Smooth muscle cell (in vitro differentiated cells): ENCODE measurements at regions not wholly inside any gene's neighbourhood (a gene's known extent, or its start where the extent isn't known, plus 50 kb on each side); places are given as distances from the start of the nearest gene placed in this dataset.

Experiments
- DNase-seq: peaks from one replicate; lab custom pipeline; 2025; ENCODE audit not compliant: unreplicated experiment; lab: John Stamatoyannopoulos, UW
- H2AFZ ChIP-seq: fragments of 200-600 bp; sonication (generic); 2 replicates; pipeline ENCODE4 v1.6.0; 2016; ENCODE audit warnings: antibody characterized with exemption, low read depth, mild to moderate bottlenecking
- H3F3A ChIP-seq: fragments of 200-600 bp; sonication (generic); 2 replicates; pipeline ENCODE4 v1.6.0; 2017; ENCODE audit warnings: antibody characterized with exemption, low read depth
- H3K27ac ChIP-seq: fragments of 200-600 bp; sonication (generic); 2 replicates; pipeline ENCODE4 v1.5.1; 2016; ENCODE audit warnings: low read depth, mild to moderate bottlenecking
- H3K27me3 ChIP-seq: fragments of 200-600 bp; sonication (generic); 2 replicates; pipeline ENCODE4 v1.6.1; 2016; ENCODE audit warnings: low read depth, mild to moderate bottlenecking
- H3K36me3 ChIP-seq: fragments of 200-600 bp; sonication (generic); 2 replicates; pipeline ENCODE4 v1.5.1; 2016; ENCODE audit warnings: low read depth
- H3K4me1 ChIP-seq: fragments of 200-600 bp; sonication (generic); 2 replicates; pipeline ENCODE4 v1.5.1; 2016; ENCODE audit warnings: low read depth
- H3K4me2 ChIP-seq: fragments of 200-600 bp; sonication (generic); 2 replicates; pipeline ENCODE4 v1.6.0; 2016; ENCODE audit warnings: mild to moderate bottlenecking
- H3K4me3 ChIP-seq: fragments of 200-600 bp; sonication (generic); 2 replicates; pipeline ENCODE4 v1.5.1; 2016; ENCODE audit warnings: mild to moderate bottlenecking
- H3K79me2 ChIP-seq: fragments of 200-600 bp; sonication (generic); 2 replicates; pipeline ENCODE4 v1.6.0; 2016; ENCODE audit warnings: low read depth, mild to moderate bottlenecking
- H3K9ac ChIP-seq: fragments of 200-600 bp; sonication (generic); 2 replicates; pipeline ENCODE4 v1.6.0; 2016; ENCODE audit warnings: low read depth
- H3K9me3 ChIP-seq: fragments of 200-600 bp; sonication (generic); replicated peaks from 2 replicates; pipeline ENCODE4 v1.5.1; 2016; ENCODE audit warnings: low read depth
- H4K20me1 ChIP-seq: fragments of 200-600 bp; sonication (generic); 2 replicates; pipeline ENCODE4 v1.6.0; 2016; ENCODE audit warnings: low read depth
- WGBS: methylation state at CpG from one replicate; pipeline ENCODE4 v1.1.7; 2016; ENCODE audit warnings: low lambda C conversion rate; 5-methylcytosine and 5-hydroxymethylcytosine counted together
- TF ChIP-seq, protein P1 (sequence below): fragments of 200-600 bp; sonication (generic); IDR thresholded peaks from 2 replicates; pipeline ENCODE4 v1.5.1; 2017; ENCODE audit warnings: borderline replicate concordance, mild to moderate bottlenecking, antibody characterized with exemption; ENCODE audit not compliant: insufficient read depth, poor library complexity, severe bottlenecking

DNA sequence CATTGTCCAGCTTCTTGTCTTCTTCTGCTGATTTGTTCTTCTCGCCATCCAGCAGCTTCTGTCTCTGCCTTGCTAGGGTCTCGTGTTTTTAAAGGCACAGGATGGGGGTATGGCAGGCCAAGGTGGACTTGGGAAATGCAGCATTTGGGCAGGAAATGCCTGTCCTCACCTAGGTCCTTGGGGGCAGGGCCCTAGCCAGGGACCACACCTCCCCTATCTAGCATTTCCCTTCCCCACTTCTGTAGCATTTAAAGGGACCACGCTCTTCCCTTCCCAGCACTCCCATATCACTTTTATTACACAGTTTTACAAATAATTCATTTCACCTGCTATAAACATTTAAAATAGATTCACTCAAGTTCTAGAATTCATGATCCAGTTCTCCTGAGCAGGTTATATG is 315.4 kb upstream of the LMCD1 start:
- no peaks in the 10 kb centered on the region for H3K4me1 ChIP-seq
- TF ChIP-seq, protein P1, sequence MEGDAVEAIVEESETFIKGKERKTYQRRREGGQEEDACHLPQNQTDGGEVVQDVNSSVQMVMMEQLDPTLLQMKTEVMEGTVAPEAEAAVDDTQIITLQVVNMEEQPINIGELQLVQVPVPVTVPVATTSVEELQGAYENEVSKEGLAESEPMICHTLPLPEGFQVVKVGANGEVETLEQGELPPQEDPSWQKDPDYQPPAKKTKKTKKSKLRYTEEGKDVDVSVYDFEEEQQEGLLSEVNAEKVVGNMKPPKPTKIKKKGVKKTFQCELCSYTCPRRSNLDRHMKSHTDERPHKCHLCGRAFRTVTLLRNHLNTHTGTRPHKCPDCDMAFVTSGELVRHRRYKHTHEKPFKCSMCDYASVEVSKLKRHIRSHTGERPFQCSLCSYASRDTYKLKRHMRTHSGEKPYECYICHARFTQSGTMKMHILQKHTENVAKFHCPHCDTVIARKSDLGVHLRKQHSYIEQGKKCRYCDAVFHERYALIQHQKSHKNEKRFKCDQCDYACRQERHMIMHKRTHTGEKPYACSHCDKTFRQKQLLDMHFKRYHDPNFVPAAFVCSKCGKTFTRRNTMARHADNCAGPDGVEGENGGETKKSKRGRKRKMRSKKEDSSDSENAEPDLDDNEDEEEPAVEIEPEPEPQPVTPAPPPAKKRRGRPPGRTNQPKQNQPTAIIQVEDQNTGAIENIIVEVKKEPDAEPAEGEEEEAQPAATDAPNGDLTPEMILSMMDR, result no peak
- no peak overlapping the region for H3K4me3 ChIP-seq
- no peak overlapping the region for H3K9ac ChIP-seq
- 91% methylated on average over 3 of the region's 3 CpGs for WGBS
- no peaks in the 10 kb centered on the region for H3F3A ChIP-seq
- H3K36me3 ChIP-seq, result no peaks in the 10 kb centered on the region
- no peaks in the 10 kb centered on the region for H3K27me3 ChIP-seq
- H3K79me2 ChIP-seq, result no peaks in the 10 kb centered on the region
- H4K20me1 ChIP-seq, result no peaks in the 10 kb centered on the region
- DNase-seq, result no peak
- H2AFZ ChIP-seq, result no peak overlapping the region
- no peak overlapping the region for H3K4me2 ChIP-seq
- no peaks in the 10 kb centered on the region for H3K9me3 ChIP-seq
- H3K27ac ChIP-seq, result no peak overlapping the region

DNA sequence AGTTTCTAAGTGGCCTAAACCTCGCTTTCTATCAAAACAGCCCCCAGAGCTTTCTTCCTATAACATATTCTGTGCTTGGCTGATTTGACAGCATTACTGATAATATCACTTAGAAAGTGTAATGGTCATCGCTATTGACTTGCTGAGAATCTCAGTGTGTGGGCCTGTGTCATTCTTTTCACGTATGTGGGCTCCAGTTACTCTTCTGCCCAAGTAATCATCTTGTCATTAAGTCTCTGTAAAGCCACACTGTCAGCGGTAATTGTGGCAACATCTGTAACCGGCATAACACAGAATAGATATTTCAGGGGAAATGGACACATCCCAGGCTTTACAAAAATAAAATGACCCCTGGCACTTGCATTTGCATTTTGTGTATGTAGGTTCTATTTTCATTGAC is 313.6 kb upstream of the LMCD1 start:
- WGBS, result 84% methylated on average over 5 of the region's 5 CpGs
- no peak overlapping the region for H2AFZ ChIP-seq
- no peaks in the 10 kb centered on the region for H3F3A ChIP-seq
- H3K4me2 ChIP-seq, result no peak overlapping the region
- H3K27ac ChIP-seq, result no peak overlapping the region
- no peaks in the 10 kb centered on the region for H3K9me3 ChIP-seq
- TF ChIP-seq, protein P1, result no peak
- DNase-seq, result no peak
- no peaks in the 10 kb centered on the region for H4K20me1 ChIP-seq
- H3K36me3 ChIP-seq, result no peaks in the 10 kb centered on the region
- no peaks in the 10 kb centered on the region for H3K79me2 ChIP-seq
- H3K4me3 ChIP-seq, result no peak overlapping the region
- H3K4me1 ChIP-seq, result no peaks in the 10 kb centered on the region
- H3K9ac ChIP-seq, result no peak overlapping the region
- H3K27me3 ChIP-seq, result no peaks in the 10 kb centered on the region

DNA sequence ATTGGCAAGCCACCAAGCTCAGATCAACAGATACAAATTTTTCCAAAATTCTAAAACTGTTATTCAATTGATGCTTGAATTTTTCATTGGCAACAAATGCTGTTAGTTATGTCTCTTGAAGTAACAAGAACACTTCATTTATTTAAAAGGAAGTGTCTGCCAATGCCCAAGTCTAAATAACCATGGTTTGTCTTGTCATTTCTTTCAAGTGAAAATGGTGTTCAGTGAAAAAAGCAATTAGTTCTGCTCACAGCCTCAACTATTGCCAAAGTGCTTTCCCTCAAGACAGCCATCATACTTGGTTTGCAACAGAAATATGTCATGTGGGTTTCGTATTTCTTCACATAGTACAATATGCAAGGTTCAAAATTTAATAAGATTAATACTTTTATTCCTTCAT is 312.6 kb upstream of the LMCD1 start:
- H3K9ac ChIP-seq, result no peak overlapping the region
- 85% methylated on average over 1 of the region's 1 CpG for WGBS
- DNase-seq, result no peak

DNA sequence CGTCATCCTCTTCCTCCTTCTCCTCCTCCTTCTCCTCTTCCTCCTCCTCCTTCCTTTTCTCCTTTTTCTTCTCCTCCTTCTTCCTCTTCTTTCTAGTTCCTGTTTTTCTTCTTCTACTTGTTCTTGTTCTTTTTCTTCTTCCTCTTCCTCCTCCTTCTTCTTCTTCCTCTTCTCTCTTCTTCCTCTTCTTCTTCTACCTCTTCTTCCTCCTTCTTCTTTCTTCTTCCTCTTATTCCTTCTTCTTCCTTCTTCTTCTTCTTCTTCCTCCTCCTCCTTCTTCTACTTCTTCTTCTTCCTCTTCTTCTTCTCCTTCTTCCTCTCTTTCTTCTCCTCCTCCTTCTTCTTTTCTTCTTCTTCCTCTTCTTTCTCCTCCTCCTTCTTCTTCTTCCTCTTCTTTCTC is 310.2 kb upstream of the LMCD1 start:
- H2AFZ ChIP-seq, result no peak overlapping the region
- H3K79me2 ChIP-seq, result no peaks in the 10 kb centered on the region
- H3K9ac ChIP-seq, result no peak overlapping the region
- TF ChIP-seq, protein P1, result no peak
- H3K4me2 ChIP-seq, result no peak overlapping the region
- WGBS, result 85% methylated on average over 1 of the region's 1 CpG
- no peaks in the 10 kb centered on the region for H3K36me3 ChIP-seq
- H3K27ac ChIP-seq, result no peak overlapping the region
- H3K9me3 ChIP-seq, result no peaks in the 10 kb centered on the region
- H3K4me3 ChIP-seq, result no peak overlapping the region
- H3K27me3 ChIP-seq, result no peaks in the 10 kb centered on the region
- no peaks in the 10 kb centered on the region for H3F3A ChIP-seq
- H3K4me1 ChIP-seq, result no peaks in the 10 kb centered on the region
- DNase-seq, result no peak
- no peaks in the 10 kb centered on the region for H4K20me1 ChIP-seq

More for the DNA sequence above, 312.6 kb upstream of the LMCD1 start:
- no peaks in the 10 kb centered on the region for H3K79me2 ChIP-seq
- H3K27ac ChIP-seq, result no peak overlapping the region
- no peaks in the 10 kb centered on the region for H3K36me3 ChIP-seq
- TF ChIP-seq, protein P1, result no peak
- H3K4me2 ChIP-seq, result no peak overlapping the region
- H3K4me1 ChIP-seq, result no peaks in the 10 kb centered on the region
- H4K20me1 ChIP-seq, result no peaks in the 10 kb centered on the region
- H3F3A ChIP-seq, result no peaks in the 10 kb centered on the region
- no peak overlapping the region for H2AFZ ChIP-seq
- H3K4me3 ChIP-seq, result no peak overlapping the region
- H3K27me3 ChIP-seq, result no peaks in the 10 kb centered on the region
- no peaks in the 10 kb centered on the region for H3K9me3 ChIP-seq
